GM21786 (cell line): ENCODE measurements at regions not wholly inside any gene's neighbourhood (a gene's known extent, or its start where the extent isn't known, plus 50 kb on each side); places are given as distances from the start of the nearest gene placed in this dataset.
"Not testable (repeated sequence)": the region's sequence is repeated elsewhere in the genome, so short reads cannot be mapped to it uniquely, and the experiment has no call there.

Source experiments
- ATAC-seq: cut with Tn5 transposase; IDR thresholded peaks from one replicate; pipeline ENCODE4 v1.9.1; 2021; ENCODE audit not compliant: unreplicated experiment

DNA sequence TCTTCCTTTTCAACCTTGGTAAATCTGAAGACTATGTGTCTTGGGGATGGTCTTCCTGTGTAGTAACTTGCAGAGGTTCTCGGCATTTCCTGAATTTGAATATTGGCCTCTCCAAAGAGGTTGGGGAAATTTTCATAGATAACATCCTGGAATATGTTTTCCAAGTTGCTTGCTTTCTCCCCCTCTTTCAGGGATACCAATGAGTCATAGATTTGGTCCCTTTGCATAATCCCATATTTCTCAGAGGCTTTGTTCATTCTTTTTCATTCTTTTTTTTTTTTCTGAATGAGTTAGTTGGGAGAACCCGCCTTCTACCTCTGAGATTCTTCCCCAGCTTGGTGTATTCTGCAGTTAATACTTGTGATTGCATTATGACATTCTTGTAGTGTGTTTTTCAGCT is 549.2 kb upstream of the AMOT start:
- no peak for ATAC-seq

DNA sequence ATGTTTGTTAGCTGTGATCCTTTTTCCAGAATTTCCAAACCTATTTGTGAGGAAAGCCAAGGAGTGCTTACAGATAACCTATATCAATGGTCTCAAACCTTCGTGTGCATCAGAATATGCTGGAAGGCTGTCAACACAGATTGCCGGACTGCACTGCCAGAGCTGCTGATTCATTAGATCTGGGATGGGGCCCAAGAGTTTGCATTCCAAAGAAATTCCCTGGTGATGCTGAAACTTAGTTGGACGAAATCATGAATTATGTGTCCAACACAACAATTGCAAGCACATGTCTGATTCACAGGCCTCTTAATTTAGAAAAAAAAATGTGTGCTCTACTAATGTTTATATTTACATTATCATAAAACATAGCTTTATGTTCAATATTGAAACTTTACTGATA is 544.0 kb upstream of the AMOT start:
- ATAC-seq = no peak

DNA sequence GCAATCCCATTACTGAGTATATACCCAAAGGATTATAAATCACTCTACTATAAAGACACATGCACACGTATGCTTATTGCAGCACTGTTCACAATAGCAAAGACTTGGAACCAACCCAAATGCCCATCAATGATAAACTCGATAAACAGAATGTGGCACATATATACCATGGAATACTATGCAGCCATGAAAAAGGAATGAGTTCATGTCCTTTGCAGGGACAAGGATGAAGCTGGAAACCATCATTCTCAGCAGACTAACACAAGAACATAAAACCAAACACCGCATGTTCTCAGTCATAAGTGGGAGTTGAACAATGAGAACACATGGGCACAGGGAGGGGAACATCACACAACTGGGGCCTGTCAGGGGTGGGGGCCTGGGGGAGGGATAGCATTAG is 532.8 kb upstream of the AMOT start:
- not testable (repeated sequence) for ATAC-seq

DNA sequence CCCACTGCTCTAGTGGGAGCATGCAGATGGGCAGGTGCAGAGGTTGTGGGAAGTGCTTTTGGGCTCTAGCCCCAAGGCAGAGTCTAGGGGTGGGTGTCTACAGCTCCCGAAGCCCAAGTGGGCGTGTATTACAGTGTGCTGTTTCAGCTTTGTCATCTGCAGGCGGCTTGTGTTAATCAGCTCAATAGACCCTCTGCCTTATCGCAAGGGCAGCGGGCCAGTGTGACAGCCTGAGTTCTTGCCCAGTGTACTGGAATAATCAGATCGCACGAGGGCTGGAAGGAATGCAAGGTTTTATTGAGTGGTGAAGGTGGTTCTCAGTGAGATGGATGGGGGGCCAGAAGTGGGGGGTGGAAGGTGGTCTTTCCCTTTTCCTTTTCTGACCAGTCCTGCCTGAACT is 529.4 kb upstream of the AMOT start:
- no peak for ATAC-seq

DNA sequence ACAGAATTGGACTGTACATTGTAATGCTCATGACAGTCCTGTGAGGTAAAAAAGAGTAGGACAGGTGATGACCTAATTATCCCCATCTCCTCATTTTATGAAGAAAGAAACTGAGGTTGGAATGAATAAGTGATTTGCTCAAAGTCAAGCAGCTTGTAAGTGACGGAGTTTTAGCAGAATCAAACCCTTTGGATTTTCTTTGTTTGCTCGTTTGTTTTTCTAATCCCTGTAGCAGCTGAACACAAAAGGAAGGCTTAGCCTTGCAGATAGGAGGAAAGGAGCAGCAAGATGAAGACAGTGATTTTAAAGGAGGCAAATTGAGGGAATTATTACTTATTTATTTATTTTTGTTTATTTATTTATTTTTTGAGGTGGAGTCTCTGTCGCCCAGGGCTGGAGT is 528.4 kb upstream of the AMOT start:
- no peak for ATAC-seq

DNA sequence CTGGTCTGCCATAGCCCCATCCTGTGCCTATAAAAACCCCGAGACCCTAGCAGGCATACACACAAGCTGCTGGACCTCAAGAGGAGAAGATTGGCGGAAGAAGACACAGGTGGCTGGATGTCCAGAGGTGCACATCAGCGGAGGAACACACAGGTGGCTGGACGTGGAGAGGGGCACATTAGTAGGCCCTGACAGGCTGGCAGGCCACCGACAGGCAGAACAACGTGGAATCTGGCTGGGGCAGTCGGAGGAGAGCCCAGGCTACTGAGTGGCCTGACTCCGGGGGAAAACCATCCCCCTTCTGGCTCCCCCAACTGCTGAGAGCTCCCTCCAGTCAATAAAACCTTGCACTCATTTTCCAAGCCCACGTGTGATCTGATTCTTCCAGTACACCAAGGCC is 512.5 kb upstream of the AMOT start:
- no peak for ATAC-seq

DNA sequence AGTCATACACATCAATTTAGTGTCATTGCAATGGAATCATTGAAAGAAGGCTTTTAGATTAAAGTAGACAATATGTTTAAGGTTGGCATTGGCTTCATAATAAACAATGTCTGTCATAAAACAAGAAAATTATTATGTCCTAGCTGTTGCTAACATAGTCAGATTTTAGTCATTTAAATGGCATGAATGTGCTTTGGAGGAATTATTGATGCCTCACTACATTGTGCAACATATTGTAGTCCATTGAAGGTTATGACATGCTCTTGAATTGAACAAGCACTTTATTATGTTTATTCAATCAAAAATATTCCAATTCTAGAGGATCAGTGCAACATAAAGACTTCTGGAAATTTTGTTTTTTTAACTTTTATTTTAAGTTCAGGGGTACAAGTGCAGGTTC is 489.8 kb upstream of the AMOT start:
- ATAC-seq = no peak

DNA sequence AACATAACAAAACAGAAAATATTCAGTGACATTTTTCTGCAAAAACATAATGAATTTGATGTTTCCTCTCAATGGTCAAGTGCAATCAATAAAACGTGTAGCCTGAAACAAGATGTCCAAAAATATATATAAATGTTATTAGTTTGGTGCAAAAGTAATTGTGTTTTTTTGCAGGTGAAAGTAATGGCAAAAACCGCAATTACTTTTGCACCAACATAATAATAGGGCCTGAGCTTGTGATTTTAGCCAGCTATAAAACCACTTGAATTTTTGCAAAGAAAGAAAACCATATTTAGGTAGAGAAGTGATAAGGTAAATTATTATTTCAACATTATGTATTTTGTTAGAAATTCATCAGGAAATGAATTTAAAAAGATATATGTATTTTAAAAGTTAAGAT is 475.3 kb upstream of the AMOT start:
- ATAC-seq = no peak

DNA sequence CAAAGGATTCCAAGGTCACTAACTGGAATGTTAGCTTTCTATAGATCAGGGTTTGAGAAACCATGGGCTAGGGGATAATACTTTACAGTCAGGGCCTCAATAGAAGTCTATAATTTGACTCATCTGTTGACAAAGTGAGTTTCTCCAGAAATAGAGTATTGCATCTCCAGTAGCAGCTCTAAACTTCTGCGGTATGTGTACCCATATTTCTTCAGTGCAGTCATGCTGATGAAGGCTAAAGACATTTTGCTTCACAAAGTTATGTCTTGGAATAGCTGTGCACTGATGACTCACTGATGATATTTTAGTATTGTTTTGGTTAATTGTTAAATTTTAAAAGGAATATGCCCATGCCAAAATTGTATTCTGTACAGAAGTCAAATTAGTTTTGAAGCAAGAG is 464.9 kb upstream of the AMOT start:
- ATAC-seq = no peak

DNA sequence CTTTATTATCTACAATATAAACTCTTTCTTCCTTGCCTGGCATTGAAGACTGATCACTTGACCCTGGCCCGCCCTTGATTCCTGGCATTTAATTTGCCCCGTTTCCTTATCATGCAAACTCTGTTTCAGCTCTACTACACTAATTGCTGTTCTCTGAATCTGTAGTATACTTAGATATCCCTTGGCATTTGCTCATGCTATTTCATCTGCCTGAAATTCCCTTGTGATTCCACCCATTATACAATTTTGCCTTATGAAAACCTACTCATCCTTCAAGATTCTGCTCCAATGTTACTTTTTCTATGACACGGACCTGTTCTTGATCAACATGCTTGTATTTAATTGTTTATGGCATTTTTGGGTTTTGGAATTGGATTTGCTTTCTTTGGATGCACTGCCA is 459.9 kb upstream of the AMOT start:
- no peak for ATAC-seq

DNA sequence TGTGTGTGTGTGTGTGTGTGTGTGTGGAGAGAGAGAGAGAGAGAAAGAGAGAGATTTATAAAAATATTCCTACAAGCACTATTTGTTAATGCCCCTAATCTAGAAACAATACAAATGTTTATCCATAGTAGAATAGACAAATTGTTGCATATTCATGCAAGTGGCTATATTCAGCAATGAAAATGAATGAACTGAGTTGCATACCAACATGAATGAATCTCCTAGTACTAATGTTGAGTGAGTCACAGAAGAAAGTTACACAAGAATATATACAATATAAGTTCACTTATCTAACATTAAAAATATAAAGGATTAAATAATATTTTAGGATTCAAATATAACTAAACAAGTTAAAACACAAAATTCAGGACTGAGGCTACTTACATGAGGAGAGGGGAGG is 456.8 kb upstream of the AMOT start:
- no peak for ATAC-seq

DNA sequence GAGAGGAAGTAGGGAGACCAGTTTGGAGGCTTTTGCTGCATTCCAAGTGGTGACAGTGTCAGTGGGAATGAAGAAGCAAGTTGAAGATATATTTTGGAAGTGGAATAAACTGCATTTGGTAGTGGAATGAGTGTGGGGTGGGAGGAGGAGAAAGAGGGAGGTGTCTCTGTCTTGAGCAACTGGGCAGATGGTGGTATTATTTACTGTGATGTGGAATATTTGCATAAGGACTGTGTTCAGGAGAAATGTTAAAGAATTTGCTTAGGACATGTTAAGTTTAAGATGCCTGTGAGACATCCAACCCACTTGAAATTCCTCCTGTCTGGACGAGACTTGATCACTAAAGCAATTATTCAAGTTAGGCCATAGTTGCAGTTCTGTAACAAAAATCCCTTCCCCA is 448.9 kb upstream of the AMOT start:
- no peak for ATAC-seq

DNA sequence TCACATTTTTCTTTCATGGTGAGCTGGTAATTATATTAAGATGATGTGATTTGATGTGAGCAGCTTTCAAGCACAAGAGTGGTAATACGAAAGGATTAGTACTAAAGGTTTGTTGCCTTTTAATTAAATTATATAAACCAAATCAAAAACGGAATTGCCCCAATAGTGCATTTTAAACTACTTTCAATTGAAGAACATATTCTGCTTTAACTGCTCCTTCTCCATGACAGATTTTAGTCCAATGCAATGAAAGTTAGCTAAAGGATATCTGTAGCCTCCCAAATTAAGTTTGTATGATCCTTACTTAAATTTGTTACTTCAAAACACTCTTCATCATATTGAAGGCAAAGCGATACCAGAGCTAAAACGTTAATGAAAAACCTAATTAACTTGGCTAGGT is 447.1 kb upstream of the AMOT start:
- no peak for ATAC-seq

DNA sequence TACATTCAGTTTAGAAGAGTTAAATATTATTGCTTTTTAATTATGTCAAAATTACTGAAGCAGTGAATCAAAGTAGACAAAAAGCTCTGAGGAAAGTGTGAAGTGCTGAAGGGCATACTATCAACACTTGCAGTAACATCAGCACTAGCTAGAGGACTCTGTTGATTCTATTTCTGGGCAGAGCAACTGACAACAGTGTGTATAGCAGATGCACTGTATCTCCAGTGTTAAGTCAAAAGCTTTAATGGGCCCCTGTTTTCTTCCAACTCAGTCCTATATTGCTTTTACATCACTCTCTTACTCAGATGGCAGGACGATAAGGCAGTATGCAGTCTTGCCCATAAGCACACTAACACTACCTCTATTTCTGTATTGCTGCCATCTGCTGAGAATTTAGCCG is 435.2 kb upstream of the AMOT start:
- ATAC-seq = no peak

DNA sequence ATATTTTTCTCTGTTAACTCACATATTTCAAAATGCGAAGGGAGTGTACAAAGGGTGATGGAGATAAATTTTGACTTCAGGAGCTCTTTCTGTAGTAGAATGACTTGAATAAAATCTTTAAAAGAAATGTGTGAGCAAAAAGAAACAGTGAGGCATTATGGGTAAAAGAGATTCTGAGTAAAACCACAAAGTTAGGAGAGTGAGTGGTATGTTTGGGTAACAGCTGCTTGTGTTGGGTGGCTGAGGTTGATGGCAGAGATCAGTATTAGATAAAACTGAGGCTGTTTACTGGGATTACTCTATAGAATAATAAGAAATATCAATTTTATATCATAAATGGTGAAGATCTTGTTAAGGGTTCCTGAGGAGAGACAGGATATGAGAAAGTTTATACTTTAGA is 434.2 kb upstream of the AMOT start:
- no peak for ATAC-seq

DNA sequence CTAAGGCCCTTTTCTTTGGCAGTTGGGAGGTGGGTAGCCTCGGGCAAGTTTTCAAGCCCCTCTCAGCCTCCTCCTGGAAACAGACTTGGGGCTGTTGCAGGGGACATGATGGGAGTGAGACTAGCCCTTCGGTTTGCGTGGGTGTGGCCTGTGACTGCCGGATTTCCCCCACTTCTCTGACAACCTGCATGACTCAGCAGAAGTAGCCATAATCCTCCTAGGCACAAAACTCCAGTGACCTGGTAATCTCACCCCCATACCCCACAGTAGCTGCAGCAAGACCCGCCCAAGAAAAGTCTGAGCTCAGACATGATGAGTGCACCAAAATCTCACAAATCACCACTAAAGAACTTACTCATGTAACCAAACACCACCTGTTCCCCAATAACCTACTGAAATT is 433.7 kb upstream of the AMOT start:
- no peak for ATAC-seq

DNA sequence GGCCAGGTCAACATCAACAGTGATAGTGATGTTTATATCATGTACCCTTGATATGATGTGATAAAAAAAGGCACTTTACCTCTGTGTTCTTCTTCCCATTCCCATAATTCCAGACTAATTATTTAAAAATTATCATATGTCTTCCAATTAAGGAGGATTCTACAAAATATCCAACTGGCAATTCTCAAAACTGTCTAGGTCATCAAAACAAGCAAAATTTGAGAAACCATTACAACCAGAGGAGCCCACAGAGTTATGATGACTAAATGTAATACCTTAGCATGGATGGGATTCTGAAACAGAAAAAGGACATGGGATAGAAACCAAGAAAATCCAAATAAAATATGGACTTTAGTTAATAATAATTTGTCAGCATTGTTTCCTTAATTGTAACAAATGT is 428.6 kb upstream of the AMOT start:
- ATAC-seq = no peak

DNA sequence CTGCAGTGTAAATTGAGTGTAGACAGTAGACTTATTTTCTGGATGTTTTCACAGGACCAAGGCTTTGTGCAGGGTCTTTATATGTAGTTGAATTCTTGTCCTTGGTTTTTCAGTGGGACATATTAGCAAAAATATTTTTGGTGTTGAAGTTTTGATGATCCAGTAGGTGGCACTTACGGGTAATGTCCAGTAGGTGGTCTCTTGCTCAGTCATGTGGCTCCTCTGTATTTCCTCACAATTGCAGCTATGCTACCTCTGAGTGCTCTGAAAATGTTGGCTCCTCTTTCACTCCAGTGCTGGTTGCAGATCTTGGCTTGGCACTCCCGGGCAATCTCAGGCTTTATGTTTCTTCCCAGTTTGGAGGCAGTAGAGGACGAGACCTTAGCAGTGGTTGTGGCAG is 419.8 kb upstream of the AMOT start:
- ATAC-seq = no peak

DNA sequence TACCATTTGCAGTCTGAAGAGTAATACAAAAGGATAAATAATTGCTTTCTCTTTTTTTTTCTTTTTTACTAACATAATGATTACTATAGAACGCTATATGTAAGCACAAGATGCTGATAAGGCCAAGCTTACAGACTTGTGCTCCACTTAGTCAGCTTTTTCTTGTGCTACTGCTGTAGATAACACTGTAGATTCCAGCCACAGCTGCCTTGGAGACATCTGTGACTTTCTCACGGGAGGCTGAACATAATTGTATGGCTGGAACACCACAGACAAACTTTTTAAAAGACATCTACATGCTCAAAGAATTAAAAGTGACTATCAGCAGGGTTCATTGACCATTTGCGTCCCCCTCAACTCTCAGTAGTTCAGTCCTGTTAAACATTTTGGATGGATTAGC is 381.7 kb upstream of the AMOT start:
- ATAC-seq = no peak

DNA sequence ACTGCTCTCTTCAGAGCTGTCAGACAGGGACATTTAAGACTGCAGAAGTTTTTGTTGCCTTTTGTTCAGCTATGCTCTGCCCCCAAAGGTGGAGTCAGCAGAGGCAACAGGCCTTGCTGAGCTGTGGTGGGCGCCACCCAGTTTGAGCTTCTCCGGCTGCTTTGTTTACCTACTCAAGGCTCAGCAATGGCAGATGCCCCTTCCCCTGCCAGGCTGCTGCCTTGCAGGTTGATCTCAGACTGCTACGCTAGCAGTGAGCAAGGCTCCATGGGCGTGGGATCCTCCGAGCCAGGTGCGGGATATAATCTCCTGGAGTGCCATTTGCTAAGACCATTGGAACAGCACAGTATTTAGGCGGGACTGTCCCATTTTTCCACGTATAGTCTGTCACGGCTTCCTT is 371.4 kb upstream of the AMOT start:
- no peak for ATAC-seq

DNA sequence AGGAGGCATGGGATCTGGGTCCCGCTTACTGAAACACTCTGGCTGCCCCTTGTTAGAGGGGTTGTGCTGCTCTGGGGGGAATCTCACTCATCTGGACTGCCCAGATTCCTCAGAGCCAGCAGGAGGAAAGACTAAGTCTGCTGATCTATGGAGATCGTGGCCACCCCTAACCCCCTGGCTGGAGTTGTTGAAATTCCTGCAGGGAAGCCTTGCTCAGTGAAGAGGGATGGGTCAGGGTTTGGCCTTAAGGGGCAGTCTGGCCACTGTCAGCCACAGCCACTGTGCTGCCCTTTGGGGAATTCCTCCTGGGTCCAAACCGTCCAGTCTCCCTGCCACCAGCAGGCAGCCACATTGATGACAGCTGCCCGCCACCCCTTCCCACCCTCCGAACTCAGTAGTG is 362.0 kb upstream of the AMOT start:
- ATAC-seq = no peak

DNA sequence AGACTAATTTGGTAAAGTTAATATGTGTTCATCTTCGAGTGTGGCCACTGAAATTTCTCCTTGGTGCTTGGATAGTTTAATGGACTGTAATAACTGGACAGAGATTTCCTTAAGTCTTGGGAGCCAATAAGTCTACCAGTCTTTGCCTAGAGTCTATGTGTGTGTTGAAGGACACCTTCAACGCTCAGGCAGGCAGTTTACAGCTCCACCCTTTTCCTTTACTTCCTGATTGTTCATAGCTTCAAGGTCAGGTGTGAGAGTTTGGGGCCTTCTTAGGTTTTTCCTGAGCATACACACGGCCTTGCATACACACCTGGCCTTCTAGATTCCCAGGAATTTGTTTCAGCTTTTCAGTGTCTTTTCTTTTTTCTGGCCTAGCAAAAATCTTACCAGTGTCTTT is 355.3 kb upstream of the AMOT start:
- no peak for ATAC-seq

DNA sequence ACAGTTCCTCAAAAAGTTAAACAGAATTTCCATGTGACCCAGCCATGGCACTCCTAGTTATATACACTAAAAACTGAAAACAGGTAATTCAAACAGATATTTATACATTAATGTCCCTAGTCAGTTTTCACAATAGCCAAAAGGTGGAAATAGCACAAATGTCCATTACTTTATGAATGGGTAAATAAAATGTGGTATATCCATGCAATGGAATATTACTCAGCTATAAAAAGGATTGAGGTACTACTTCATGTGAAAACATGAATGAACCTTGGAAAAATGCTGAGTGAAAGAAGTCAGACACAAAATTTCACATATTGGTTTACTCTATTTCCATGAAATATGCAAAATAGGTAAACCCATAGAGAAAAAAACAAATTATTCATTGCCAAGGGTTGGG is 351.8 kb upstream of the AMOT start:
- ATAC-seq = no peak

DNA sequence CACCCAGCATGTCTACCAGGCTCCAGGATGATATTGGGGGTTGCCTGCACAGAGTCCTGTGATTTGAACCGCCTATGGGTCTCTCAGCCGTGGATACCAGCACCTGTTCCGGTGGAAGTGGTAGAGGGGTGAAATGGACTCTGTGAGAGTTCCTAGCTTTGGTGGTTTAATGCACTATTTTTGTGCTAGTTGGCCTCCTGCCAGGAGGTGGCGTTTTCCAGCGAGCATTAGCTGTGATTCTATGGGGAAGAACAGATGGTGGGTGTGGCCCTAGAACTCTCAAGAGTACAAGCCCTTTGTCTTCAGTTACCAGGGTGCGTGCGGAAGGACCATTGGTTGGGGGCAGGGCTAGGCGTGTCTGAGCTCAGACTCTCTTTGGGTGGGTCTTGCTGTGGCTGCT is 316.9 kb upstream of the AMOT start:
- ATAC-seq = no peak
